ENCODE measurements at regions not wholly inside any gene's neighbourhood (a gene's known extent, or its start where the extent isn't known, plus 50 kb on each side); places are given as distances from the start of the nearest gene placed in this dataset.

DNA sequence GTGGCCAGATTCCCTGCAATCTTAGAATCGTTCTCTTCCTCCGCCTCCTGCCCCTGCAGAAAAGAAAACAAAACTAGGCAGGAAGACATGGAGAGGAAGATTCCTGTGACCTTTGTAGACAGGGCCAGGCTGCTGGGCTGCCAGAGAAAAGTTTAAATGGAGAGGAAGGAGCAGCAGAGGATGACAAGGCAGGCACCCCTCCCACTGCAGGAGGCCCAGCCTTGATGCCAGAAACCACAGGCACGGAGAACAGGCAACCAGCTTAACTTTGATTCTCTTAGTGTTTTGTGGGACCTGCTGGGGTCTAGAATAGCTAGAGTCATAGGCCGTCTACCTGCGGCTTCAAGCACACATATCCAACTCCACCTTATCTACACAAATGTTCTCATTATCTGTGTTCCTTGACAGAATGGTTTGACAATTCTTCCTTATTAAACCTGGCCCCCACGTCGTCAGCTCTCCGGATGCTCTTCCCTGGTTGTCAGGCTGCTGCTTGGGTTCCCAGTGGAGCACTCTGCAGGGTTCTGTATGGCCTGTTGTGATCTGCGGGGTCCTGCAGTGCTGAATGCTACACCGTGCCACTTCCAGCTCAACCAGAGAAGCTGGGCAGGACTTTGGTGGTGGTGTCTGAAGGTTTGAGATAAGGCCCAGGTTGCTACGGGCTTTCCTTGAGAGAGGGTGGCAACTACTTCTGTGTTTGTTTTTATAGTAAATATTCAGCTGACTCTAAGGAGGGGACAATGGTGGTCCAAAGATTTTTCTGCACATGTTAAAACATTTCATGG is 609.5 kb downstream of the AACS start:
- DNase-seq (ENCODE audit: low read depth in 2 of 2) = no peak

GRCh38 chr12:125676366-125676765 is 611.1 kb downstream of the AACS start:
- DNase-seq (ENCODE audit: low read depth in 2 of 2) = no peak

GRCh38 chr12:125677829-125678228 is 612.6 kb downstream of the AACS start:
- DNase-seq (ENCODE audit: low read depth in 2 of 2) = no peak

GRCh38 chr12:125678589-125678993 is 613.4 kb downstream of the AACS start:
- no peak for DNase-seq (ENCODE audit: low read depth in 2 of 2)

DNA sequence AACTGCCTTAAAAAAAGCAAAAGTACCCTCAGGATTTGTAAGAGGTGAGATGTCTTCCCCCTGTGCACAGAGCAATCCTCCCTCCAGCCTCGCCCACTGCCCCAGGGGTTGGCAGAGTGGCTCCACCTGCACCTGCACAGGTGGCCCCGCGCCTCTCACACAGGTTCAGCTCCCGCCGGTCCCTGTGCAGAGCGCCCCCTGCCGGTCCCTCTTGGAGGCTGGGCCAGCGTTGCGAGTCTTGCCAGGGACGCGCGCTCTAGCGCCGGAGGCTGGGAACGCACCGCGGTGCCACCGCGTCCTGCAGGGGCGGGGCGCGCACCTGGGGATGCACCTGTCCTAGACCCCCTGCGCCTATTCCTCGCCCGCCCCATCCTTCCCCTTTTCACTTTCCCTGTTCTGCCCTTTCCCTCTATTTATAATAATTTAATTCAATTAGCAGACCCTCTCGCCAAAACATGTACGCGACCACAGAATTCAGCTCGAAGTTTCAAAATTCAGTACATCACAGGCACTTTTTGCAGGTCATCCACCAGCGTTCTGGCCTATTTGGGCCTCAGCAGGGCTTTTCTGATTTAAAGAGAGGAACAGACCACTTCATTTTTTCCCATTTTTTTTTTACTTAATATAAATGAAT is 618.6 kb downstream of the AACS start:
- peak in 1 of 2 donors; percentile 19 for DNase-seq (ENCODE audit: low read depth in 2 of 2)

- no peak for DNase-seq (ENCODE audit: low read depth in 2 of 2)
Observed at GRCh38 chr12:125684968-125685790, 619.9 kb downstream of the AACS start.

- DNase-seq (ENCODE audit: low read depth in 2 of 2) = no peak
Observed at GRCh38 chr12:125685915-125686314, 620.7 kb downstream of the AACS start.

DNA sequence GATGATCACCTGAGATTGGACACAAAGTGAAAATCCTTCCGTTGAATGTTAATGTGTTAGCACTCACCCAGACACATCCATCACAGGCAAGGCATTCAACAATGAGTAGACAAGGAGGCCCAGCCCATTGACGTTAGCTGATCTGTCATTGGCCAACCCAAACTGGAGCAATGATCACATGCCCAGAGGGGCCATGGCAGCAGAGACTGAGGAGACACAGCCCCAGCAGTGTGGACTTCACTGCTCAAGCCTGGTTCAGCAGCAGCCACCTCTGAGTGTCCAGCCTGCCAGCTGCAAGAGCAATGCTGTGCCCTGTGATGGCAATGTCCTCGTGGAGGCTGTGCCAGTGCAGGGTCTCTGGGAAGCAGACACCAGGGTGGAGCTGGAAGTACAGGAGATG is 622.2 kb downstream of the AACS start:
- DNase-seq (ENCODE audit: low read depth in 2 of 2) = no peak

- no peak for DNase-seq (ENCODE audit: low read depth in 2 of 2)
Observed at GRCh38 chr12:125687820-125688219, 622.6 kb downstream of the AACS start.

GRCh38 chr12:125688223-125688622 is 623.0 kb downstream of the AACS start:
- DNase-seq (ENCODE audit: low read depth in 2 of 2) = no peak

DNA sequence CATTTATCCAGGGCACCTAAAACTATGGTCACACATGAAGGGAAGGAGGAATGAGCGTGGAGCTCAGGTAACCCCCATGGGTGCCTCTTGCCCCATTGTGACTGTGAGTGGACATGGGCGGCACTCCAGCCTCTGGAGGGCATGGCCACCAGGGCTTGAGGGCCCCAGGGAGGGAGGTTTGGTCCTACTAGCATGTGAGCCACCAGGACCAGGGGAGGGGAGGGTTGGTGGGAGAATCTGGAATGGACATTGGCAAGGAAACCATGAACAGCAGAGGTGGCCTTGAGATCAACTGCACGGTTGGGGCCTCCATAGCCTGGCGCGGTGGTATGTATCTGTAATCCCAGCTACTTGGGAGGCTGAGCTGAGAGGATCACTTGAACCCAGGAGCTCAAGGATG is 623.6 kb downstream of the AACS start:
- DNase-seq (ENCODE audit: low read depth in 2 of 2) = no peak

DNA sequence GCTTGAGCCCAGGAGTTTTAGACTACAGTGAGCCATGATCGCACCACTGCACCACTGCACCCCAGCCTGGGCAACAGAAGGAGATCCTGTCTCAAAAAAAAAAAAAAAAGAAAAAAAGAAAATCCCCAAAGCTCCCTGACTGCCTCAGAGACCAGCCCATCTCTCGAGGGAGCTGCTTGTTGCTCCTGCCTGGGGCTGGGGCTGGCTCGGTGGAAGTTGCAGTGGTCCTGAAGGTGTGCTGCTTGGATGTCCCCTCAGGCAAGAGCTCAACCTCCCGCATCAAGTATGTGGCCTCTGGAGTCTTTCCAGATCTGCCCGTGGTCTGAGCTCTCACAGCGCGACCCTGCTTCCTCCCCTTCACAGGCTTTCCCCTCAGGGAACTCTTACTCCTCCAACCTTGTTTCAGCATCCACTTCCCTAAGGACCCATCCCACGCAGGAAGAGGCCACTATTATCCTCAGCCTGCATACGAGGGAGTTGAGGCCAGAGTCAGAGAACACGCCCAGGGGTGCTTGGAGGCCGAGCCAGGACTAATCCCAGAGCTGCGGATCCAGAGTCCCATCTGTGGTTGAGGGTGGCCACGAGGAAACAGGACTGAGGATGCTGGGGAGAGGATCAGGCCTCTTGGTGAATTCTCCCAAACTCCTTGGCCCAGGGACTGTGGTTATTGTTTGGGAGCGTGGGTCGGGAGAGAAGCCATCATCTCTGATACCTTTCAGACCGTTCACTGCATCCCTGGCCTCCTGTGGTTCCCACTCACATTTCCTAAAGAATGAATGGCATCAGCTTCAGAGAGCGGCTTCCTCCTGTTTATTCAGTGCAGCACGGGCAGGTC is 624.6 kb downstream of the AACS start:
- no peak for DNase-seq (ENCODE audit: low read depth in 2 of 2)

GRCh38 chr12:125690841-125691240 is 625.6 kb downstream of the AACS start:
- no peak for DNase-seq (ENCODE audit: low read depth in 2 of 2)

- DNase-seq (ENCODE audit: low read depth in 2 of 2) = no peak
Observed at GRCh38 chr12:125696054-125696453, 630.8 kb downstream of the AACS start.

- no peak for DNase-seq (ENCODE audit: low read depth in 2 of 2)
Observed at GRCh38 chr12:125704803-125705202, 639.6 kb downstream of the AACS start.

DNA sequence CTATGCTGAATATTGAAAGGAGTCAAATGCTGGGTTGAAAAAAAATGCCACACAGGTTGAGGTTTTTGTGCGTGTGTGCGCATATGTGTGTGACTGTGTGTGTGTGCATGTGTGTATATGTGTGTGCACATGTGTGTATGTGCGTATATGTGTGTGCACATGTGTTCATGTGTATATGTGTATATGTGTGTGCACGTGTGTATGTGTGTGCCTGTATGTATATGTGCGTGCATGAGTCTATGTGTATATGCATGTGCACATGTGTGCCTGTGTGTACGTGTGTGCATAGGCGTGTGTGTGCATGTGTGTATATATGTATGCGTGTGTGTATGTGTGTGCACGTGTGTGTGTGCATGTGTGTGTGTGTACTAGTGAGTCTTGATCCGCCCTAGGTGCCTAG is 655.7 kb downstream of the AACS start:
- no peak for DNase-seq (ENCODE audit: low read depth in 2 of 2)

GRCh38 chr12:125734137-125734536 is 668.9 kb downstream of the AACS start:
- DNase-seq (ENCODE audit: low read depth in 2 of 2) = no peak

DNA sequence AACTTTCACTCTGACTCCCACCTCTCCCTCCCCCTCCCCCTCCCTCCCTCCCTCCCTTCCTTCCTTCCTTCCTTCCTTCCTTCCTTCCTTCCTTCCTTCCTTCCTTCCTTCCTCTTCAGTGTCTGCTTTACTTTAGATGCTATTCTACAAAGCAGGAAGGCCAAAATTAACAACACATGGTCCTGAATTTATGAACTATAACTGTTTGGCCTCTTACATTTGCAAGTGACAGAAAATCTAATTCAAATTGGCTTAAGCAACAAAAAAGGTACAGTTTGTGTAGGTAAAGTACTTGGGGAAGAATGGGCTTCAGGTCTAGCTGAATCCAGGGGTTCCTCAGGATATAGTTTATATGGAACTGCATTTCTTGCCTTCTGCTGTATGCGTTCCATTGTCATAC is 673.0 kb downstream of the AACS start:
- no peak for DNase-seq (ENCODE audit: low read depth in 2 of 2)

- no peak for DNase-seq (ENCODE audit: low read depth in 2 of 2)
Observed at GRCh38 chr12:125742413-125742812, 677.2 kb downstream of the AACS start.

- DNase-seq (ENCODE audit: low read depth in 2 of 2) = no peak
Observed at GRCh38 chr12:125744201-125744600, 679.0 kb downstream of the AACS start.

- no peak for DNase-seq (ENCODE audit: low read depth in 2 of 2)
Observed at GRCh38 chr12:125755512-125755911, 690.3 kb downstream of the AACS start.

GRCh38 chr12:125766091-125766490 is 700.9 kb downstream of the AACS start:
- no peak for DNase-seq (ENCODE audit: low read depth in 2 of 2)

All from activated CD4-positive, alpha-beta T cell treated with anti-CD3 and anti-CD28 coated beads for 24 hours (primary cell).